GM13976 (cell line): ENCODE measurements at regions not wholly inside any gene's neighbourhood (a gene's known extent, or its start where the extent isn't known, plus 50 kb on each side); places are given as distances from the start of the nearest gene placed in this dataset.

ENCODE experiments used
- DNase-seq: peaks from one replicate; pipeline ENCODE4 v3.0.0; 2012; ENCODE audit warnings: low spot score
- in situ Hi-C: fragments of 300-500 bp; cut with MboI; formaldehyde crosslinking; loops from one replicate; pipeline ENCODE4 v1.12.0; 2022; ENCODE audit warnings: low sequenced_read_pairs, mixed read lengths, inconsistent platforms; ENCODE audit not compliant: unreplicated experiment
- TF ChIP-seq, protein P1 (sequence below): IDR thresholded peaks from 2 replicates; pipeline ENCODE4 v1.5.1; 2012; ENCODE audit warnings: borderline replicate concordance, mild to moderate bottlenecking; ENCODE audit not compliant: insufficient read depth; ENCODE audit errors: extremely low read depth, missing control alignments, control extremely low read depth

GRCh38 chr3:3577823-3578222, 221.4 kb upstream of the LRRN1 start:
- TF ChIP-seq, protein P1, sequence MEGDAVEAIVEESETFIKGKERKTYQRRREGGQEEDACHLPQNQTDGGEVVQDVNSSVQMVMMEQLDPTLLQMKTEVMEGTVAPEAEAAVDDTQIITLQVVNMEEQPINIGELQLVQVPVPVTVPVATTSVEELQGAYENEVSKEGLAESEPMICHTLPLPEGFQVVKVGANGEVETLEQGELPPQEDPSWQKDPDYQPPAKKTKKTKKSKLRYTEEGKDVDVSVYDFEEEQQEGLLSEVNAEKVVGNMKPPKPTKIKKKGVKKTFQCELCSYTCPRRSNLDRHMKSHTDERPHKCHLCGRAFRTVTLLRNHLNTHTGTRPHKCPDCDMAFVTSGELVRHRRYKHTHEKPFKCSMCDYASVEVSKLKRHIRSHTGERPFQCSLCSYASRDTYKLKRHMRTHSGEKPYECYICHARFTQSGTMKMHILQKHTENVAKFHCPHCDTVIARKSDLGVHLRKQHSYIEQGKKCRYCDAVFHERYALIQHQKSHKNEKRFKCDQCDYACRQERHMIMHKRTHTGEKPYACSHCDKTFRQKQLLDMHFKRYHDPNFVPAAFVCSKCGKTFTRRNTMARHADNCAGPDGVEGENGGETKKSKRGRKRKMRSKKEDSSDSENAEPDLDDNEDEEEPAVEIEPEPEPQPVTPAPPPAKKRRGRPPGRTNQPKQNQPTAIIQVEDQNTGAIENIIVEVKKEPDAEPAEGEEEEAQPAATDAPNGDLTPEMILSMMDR: no peak
- in situ Hi-C loops: no loop called here
- DNase-seq: no peak

- no peak for DNase-seq
- TF ChIP-seq, protein P1: no peak
- in situ Hi-C loops: no loop called here
These were observed 225.9 kb upstream of the LRRN1 start for GRCh38 chr3:3573341-3573740.

- TF ChIP-seq, protein P1: no peak
- DNase-seq: no peak
- in situ Hi-C loops: no loop called here
These were observed 238.5 kb upstream of the LRRN1 start for GRCh38 chr3:3560591-3561311.

- in situ Hi-C loops: no loop called here
- DNase-seq: no peak
- TF ChIP-seq, protein P1: no peak
These were observed 239.4 kb upstream of the LRRN1 start for GRCh38 chr3:3559786-3560185.

DNA sequence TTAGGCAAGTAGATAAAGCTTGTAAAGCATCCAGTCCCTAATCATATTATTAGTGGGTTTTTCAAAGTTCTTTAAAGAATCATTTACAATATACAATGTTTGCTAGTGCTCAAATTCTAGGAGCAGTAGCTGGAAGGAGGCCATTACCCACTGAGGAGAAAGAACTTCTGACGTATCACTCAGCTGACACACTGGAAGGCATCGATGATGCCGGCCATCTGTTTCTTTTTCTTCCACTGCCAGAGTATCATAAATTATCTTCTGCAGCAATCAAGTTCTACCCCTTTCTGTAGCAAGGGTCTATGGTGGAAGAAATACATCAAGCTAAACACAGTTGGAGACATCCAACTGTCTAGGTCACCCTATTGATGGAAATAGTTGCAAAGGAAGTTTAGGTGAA, 243.2 kb upstream of the LRRN1 start:
- TF ChIP-seq, protein P1: no peak
- DNase-seq: no peak
- in situ Hi-C loops: no loop called here

- TF ChIP-seq, protein P1: no peak
- in situ Hi-C loops: no loop called here
- no peak for DNase-seq
These were observed 246.0 kb upstream of the LRRN1 start for GRCh38 chr3:3553236-3553635.
